Inflammatory macrophage treated with lipopolysaccharide for 1 hour (primary cell): ENCODE measurements at regions not wholly inside any gene's neighbourhood (a gene's known extent, or its start where the extent isn't known, plus 50 kb on each side); places are given as distances from the start of the nearest gene placed in this dataset.

Experiments used
- DNase-seq, 2 donors: peaks; one replicate each; pipeline ENCODE4 v3.0.0-alpha.2; 2020 to 2022

- no peak for DNase-seq
Measured at GRCh38 chr2:104045071-104045470, 808.8 kb upstream of the POU3F3 start.

GRCh38 chr2:104046466-104046865 is 807.4 kb upstream of the POU3F3 start:
- DNase-seq = no peak

GRCh38 chr2:104047516-104047915 is 806.4 kb upstream of the POU3F3 start:
- no peak for DNase-seq

- no peak for DNase-seq
Measured at GRCh38 chr2:104049438-104049837, 804.5 kb upstream of the POU3F3 start.

GRCh38 chr2:104049981-104050380 is 803.9 kb upstream of the POU3F3 start:
- no peak for DNase-seq

GRCh38 chr2:104050656-104051242 is 803.2 kb upstream of the POU3F3 start:
- DNase-seq = no peak

GRCh38 chr2:104051766-104052165 is 802.1 kb upstream of the POU3F3 start:
- no peak for DNase-seq

GRCh38 chr2:104052356-104052755 is 801.6 kb upstream of the POU3F3 start:
- no peak for DNase-seq

GRCh38 chr2:104056451-104056850 is 797.5 kb upstream of the POU3F3 start:
- no peak for DNase-seq

- DNase-seq = no peak
Measured at GRCh38 chr2:104068665-104069064, 785.2 kb upstream of the POU3F3 start.

GRCh38 chr2:104077573-104077972 is 776.3 kb upstream of the POU3F3 start:
- no peak for DNase-seq

GRCh38 chr2:104078431-104079157 is 775.3 kb upstream of the POU3F3 start:
- DNase-seq = no peak

- DNase-seq = no peak
Measured at GRCh38 chr2:104088745-104089144, 765.2 kb upstream of the POU3F3 start.

GRCh38 chr2:104090407-104090806 is 763.5 kb upstream of the POU3F3 start:
- no peak for DNase-seq

- no peak for DNase-seq
Measured at GRCh38 chr2:104091894-104092293, 762.0 kb upstream of the POU3F3 start.

GRCh38 chr2:104092886-104093285 is 761.0 kb upstream of the POU3F3 start:
- DNase-seq = no peak

- no peak for DNase-seq
Measured at GRCh38 chr2:104102615-104103014, 751.3 kb upstream of the POU3F3 start.

GRCh38 chr2:104109356-104109755 is 744.6 kb upstream of the POU3F3 start:
- DNase-seq = no peak

- DNase-seq = no peak
Measured at GRCh38 chr2:104118889-104119288, 735.0 kb upstream of the POU3F3 start.

GRCh38 chr2:104120171-104120570 is 733.7 kb upstream of the POU3F3 start:
- DNase-seq = no peak

- DNase-seq = no peak
Measured at GRCh38 chr2:104125096-104125495, 728.8 kb upstream of the POU3F3 start.

- no peak for DNase-seq
Measured at GRCh38 chr2:104127049-104127770, 726.7 kb upstream of the POU3F3 start.

- no peak for DNase-seq
Measured at GRCh38 chr2:104140361-104140760, 713.6 kb upstream of the POU3F3 start.

- DNase-seq = no peak
Measured at GRCh38 chr2:104158191-104158590, 695.7 kb upstream of the POU3F3 start.
